GM23248 (cell line): ENCODE measurements at regions not wholly inside any gene's neighbourhood (a gene's known extent, or its start where the extent isn't known, plus 50 kb on each side); places are given as distances from the start of the nearest gene placed in this dataset.

ENCODE experiments used
- EZH2 ChIP-seq: fragments of 200-600 bp; sonication (generic); IDR thresholded peaks from 2 replicates; pipeline ENCODE4 v1.6.1; 2018; ENCODE audit warnings: antibody characterized with exemption, mild to moderate bottlenecking; ENCODE audit not compliant: insufficient read depth, poor library complexity, severe bottlenecking
- EZH2phosphoT487 ChIP-seq: fragments of 200-600 bp; sonication (generic); IDR thresholded peaks from 2 replicates; pipeline ENCODE4 v1.6.1; 2018; ENCODE audit warnings: antibody characterized with exemption, moderate library complexity, mild to moderate bottlenecking, low read depth; ENCODE audit not compliant: insufficient read depth

DNA sequence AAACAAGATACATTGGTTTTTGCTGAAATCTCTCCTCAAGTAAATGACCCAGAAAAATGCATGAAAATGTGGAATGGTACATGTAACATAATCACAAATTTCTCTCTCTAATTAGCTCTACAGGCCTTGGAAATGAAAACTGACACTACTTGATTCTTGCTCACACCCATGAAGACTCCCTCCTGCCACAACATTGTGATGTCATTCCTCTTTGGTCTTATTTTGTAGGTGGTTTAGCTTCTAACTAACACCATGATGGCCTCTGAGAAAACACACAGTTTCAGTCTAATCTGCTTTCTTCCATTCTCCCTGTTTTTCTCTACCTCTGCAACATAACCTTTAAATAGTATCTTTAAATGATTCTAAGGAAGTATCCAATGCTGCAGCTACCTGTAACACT, 78.6 kb upstream of the FAM174A start:
- TF ChIP-seq EZH2 = no peak
- no peak for TF ChIP-seq EZH2phosphoT487
